Endodermal cell (in vitro differentiated cells): ENCODE measurements at regions not wholly inside any gene's neighbourhood (a gene's known extent, or its start where the extent isn't known, plus 50 kb on each side); places are given as distances from the start of the nearest gene placed in this dataset.

ENCODE experiments used
- DNase-seq: peaks from one replicate; pipeline ENCODE4 v3.0.0-alpha.2; 2017
- H3K27ac ChIP-seq: 2 replicates; pipeline ENCODE4 v1.5.1; 2013; ENCODE audit warnings: mild to moderate bottlenecking, low read depth, low read length, moderate library complexity
- H3K27me3 ChIP-seq: 2 replicates; pipeline ENCODE4 v1.6.1; 2013; ENCODE audit warnings: mild to moderate bottlenecking, low read length, moderate library complexity; ENCODE audit not compliant: insufficient read depth, control insufficient read depth, poor library complexity, severe bottlenecking
- H3K36me3 ChIP-seq: 2 replicates; pipeline ENCODE4 v1.7.0; 2013; ENCODE audit warnings: mild to moderate bottlenecking, low read length, moderate library complexity; ENCODE audit not compliant: control insufficient read depth, insufficient read depth
- H3K4me1 ChIP-seq: one replicate; pipeline ENCODE4 v1.7.0; 2013; ENCODE audit warnings: low read length; ENCODE audit not compliant: control insufficient read depth, insufficient read depth
- H3K4me3 ChIP-seq: 2 replicates; pipeline ENCODE4 v1.5.1; 2013; ENCODE audit warnings: mild to moderate bottlenecking, low read length, moderate library complexity
- H3K9ac ChIP-seq: 2 replicates; pipeline ENCODE4 v1.6.1; 2013; ENCODE audit warnings: mild to moderate bottlenecking, low read length, moderate library complexity; ENCODE audit not compliant: poor library complexity, severe bottlenecking; ENCODE audit errors: extremely low read depth
- H3K9me3 ChIP-seq: 2 replicates; pipeline ENCODE4 v1.6.1; 2013; ENCODE audit warnings: mild to moderate bottlenecking, low read length, moderate library complexity; ENCODE audit not compliant: control insufficient read depth
- H3K27ac Mint-ChIP-seq: 2 replicates; pipeline ENCODE4 v1.8.0; 2020; ENCODE audit warnings: mixed read lengths
- H3K27me3 Mint-ChIP-seq: 2 replicates; pipeline ENCODE4 v1.8.0; 2021; ENCODE audit warnings: mild to moderate bottlenecking, mixed read lengths; ENCODE audit not compliant: insufficient read depth
- H3K36me3 Mint-ChIP-seq: 2 replicates; pipeline ENCODE4 v1.8.0; 2020; ENCODE audit warnings: low read depth, mixed read lengths
- H3K4me1 Mint-ChIP-seq: 2 replicates; pipeline ENCODE4 v1.8.0; 2020; ENCODE audit warnings: mixed read lengths
- H3K4me3 Mint-ChIP-seq: 2 replicates; pipeline ENCODE4 v1.8.0; 2020; ENCODE audit warnings: mild to moderate bottlenecking, moderate library complexity, mixed read lengths
- H3K9me3 Mint-ChIP-seq: 2 replicates; pipeline ENCODE4 v1.8.0; 2020; ENCODE audit warnings: mild to moderate bottlenecking, mixed read lengths
- WGBS, 2 experiments: methylation state at CpG; one replicate each; pipeline versions ENCODE4 v1.1.5 to v1.1.7; 2013; ENCODE audit warnings: missing lambda C conversion rate in 2 of 2, mixed read lengths in 1 of 2; ENCODE audit not compliant: insufficient coverage in 1 of 2, insufficient read length in 1 of 2; 5-methylcytosine and 5-hydroxymethylcytosine counted together
- TF ChIP-seq, protein P1 (sequence below): fragments of 200-600 bp; sonication (generic); conservative IDR thresholded peaks from 2 replicates; pipeline ENCODE4 v1.5.0; 2021; ENCODE audit warnings: antibody characterized with exemption, mild to moderate bottlenecking

DNA sequence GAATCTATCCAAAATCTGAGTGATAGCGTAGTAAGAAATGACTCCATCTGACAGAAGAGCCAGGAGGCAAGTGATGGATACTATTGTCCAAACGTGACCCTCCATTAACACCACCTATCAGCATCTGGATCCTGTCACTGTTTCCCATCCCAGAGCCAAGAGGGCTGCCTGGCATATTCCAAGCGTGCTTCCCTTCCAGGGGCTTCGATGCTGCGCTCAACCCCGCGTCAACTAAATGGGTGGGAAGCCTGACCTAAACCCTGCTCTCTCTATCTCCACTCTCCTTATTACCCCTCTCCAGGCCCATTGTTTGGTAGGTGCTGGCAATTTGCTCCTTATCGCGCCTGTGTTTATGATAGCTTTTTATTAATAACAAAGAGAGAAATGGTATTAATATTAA, 83.2 kb downstream of the NR2F2 start:
- Histone ChIP-seq H3K36me3 (no peaks in the 10 kb centered on the region), H3K4me3 (no peak overlapping the region), H3K27me3 (peaks cover 100% of the 10 kb centered on the region), H3K4me1 (peaks cover 7% of the 10 kb centered on the region), H3K9ac (no peak overlapping the region), H3K27ac (no peak overlapping the region), H3K9me3 (no peaks in the 10 kb centered on the region)
- Mint-ChIP-seq H3K9me3 (no peaks in the 10 kb centered on the region), H3K36me3 (no peaks in the 10 kb centered on the region), H3K27me3 (peaks cover 100% of the 10 kb centered on the region), H3K27ac (no peak overlapping the region), H3K4me3 (no peak overlapping the region), H3K4me1 (peaks cover 19% of the 10 kb centered on the region)
- DNase-seq = no peak
- TF ChIP-seq, protein P1, sequence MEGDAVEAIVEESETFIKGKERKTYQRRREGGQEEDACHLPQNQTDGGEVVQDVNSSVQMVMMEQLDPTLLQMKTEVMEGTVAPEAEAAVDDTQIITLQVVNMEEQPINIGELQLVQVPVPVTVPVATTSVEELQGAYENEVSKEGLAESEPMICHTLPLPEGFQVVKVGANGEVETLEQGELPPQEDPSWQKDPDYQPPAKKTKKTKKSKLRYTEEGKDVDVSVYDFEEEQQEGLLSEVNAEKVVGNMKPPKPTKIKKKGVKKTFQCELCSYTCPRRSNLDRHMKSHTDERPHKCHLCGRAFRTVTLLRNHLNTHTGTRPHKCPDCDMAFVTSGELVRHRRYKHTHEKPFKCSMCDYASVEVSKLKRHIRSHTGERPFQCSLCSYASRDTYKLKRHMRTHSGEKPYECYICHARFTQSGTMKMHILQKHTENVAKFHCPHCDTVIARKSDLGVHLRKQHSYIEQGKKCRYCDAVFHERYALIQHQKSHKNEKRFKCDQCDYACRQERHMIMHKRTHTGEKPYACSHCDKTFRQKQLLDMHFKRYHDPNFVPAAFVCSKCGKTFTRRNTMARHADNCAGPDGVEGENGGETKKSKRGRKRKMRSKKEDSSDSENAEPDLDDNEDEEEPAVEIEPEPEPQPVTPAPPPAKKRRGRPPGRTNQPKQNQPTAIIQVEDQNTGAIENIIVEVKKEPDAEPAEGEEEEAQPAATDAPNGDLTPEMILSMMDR = no peak
- 4 to 5% methylated on average over 3 to 7 of the region's 9 CpGs for WGBS, 2 experiments

DNA sequence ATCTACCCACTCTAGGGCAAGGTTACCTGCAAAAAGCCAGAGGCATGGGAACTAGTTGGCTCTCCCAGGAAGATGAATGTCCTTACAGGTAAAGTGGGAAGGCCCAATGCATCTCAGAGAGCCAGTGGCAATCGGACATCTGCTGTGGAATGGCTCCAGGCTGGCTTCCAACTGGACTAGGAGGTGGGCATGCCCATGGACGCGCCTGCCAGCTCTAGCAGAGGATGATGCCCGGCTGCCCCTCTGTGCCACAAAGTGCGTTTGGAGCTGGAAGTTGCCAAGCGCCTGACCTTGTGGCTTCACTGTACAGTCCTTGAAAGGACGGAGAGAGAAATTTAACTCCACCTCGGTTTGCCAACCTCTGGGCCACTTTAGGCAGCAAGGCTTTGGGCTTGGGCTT, 84.4 kb downstream of the NR2F2 start:
- peaks cover 15% of the 10 kb centered on the region for H3K4me1 Mint-ChIP-seq

DNA sequence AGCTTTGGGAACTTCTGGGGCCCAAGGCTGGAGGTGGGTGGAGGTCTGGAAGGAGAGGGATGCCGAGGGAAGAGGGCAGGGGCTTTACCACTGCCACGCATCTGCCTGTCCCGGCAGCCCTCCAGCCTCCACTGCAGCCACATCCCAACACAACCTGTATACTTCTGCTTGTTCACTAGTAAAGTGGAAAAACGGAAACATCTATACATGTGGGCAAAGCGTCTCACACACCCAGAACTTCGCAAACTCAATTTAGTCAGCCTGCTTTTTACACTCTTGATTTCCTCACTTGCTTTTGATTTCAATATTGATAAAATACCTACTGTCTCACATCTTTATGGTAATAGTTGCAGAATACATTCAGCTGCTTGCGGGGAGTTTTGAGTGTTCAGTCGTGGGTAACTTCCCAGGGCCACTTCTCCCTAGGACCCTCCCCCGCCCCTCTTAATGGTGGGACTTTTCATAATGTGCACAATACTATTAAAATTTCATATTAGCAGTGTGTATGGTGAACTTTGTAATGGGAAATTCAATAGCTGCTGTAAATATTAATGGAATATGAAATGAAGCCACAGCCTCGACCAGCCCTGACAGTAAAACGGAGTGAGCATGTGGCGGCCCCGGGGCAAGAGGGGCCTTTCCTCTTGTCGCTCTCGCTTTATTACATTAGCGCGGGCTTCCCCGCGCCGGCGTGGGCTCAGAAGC, 85.2 kb downstream of the NR2F2 start:
- Mint-ChIP-seq H3K4me1 (peaks cover 15% of the 10 kb centered on the region), H3K27ac (no peak overlapping the region), H3K36me3 (no peaks in the 10 kb centered on the region), H3K27me3 (peaks cover 100% of the 10 kb centered on the region), H3K4me3 (peak overlapping the region; percentile 49), H3K9me3 (no peaks in the 10 kb centered on the region)
- 7 to 16% methylated on average over 7 to 19 of the region's 21 CpGs for WGBS, 2 experiments
- TF ChIP-seq, protein P1 = no peak
- peak overlapping the region; percentile 53 for H3K4me3 ChIP-seq
- no peak overlapping the region for H3K9ac ChIP-seq
- peaks cover 100% of the 10 kb centered on the region for H3K27me3 ChIP-seq
- H3K36me3 ChIP-seq = no peaks in the 10 kb centered on the region
- H3K27ac ChIP-seq = no peak overlapping the region
- H3K4me1 ChIP-seq = peaks cover 7% of the 10 kb centered on the region
- DNase-seq = no peak
- H3K9me3 ChIP-seq = no peaks in the 10 kb centered on the region

More for the DNA sequence above, 84.4 kb downstream of the NR2F2 start:
- TF ChIP-seq, protein P1 = no peak
- WGBS, 2 experiments = 22% methylated on average over 7 to 8 of the region's 8 CpGs
- Histone ChIP-seq H3K9me3 (no peaks in the 10 kb centered on the region), H3K4me3 (no peak overlapping the region), H3K27ac (no peak overlapping the region), H3K9ac (no peak overlapping the region), H3K27me3 (peaks cover 100% of the 10 kb centered on the region), H3K4me1 (peaks cover 7% of the 10 kb centered on the region), H3K36me3 (no peaks in the 10 kb centered on the region)
- H3K9me3 Mint-ChIP-seq = no peaks in the 10 kb centered on the region
- H3K4me3 Mint-ChIP-seq = no peak overlapping the region
- no peaks in the 10 kb centered on the region for H3K36me3 Mint-ChIP-seq
- H3K27me3 Mint-ChIP-seq = peaks cover 100% of the 10 kb centered on the region
- no peak for DNase-seq
- no peak overlapping the region for H3K27ac Mint-ChIP-seq
